ENCODE measurements at regions not wholly inside any gene's neighbourhood (a gene's known extent, or its start where the extent isn't known, plus 50 kb on each side); places are given as distances from the start of the nearest gene placed in this dataset.

DNA sequence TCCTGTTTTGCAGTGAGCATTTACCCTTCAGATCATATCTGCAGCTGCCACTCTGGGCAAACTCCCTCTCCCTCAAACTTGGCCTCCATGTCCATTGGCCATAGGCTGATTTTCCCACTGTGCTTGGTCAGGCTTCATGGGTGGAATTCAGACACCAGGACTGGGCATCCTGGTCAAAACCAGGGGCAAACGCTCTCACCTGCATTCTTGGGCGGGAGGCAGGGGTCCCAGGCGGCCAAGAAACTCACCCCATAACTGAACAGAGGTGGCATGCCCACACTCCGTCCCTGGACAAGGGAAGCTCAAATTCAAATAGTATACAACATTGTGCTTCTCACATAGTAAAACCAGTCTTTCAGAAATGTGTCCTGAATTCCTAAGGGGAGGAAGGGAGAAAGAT is 81.1 kb upstream of the ZNF648 start:
- TF ChIP-seq, protein P1, sequence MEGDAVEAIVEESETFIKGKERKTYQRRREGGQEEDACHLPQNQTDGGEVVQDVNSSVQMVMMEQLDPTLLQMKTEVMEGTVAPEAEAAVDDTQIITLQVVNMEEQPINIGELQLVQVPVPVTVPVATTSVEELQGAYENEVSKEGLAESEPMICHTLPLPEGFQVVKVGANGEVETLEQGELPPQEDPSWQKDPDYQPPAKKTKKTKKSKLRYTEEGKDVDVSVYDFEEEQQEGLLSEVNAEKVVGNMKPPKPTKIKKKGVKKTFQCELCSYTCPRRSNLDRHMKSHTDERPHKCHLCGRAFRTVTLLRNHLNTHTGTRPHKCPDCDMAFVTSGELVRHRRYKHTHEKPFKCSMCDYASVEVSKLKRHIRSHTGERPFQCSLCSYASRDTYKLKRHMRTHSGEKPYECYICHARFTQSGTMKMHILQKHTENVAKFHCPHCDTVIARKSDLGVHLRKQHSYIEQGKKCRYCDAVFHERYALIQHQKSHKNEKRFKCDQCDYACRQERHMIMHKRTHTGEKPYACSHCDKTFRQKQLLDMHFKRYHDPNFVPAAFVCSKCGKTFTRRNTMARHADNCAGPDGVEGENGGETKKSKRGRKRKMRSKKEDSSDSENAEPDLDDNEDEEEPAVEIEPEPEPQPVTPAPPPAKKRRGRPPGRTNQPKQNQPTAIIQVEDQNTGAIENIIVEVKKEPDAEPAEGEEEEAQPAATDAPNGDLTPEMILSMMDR (IDR thresholded peaks at IDR 0.05) = no peak
- TF ChIP-seq POLR2A (IDR thresholded peaks at IDR 0.05) (no peak), POLR2AphosphoS5 (IDR thresholded peaks at IDR 0.05) (no peak)
